Skin epidermis (tissue), 12 donors: ENCODE measurements at regions not wholly inside any gene's neighbourhood (a gene's known extent, or its start where the extent isn't known, plus 50 kb on each side); places are given as distances from the start of the nearest gene placed in this dataset.

Source experiments
- H3K27ac ChIP-seq, 21 experiments: fragments of 200-600 bp; sonication (generic) in 11 of 21; one replicate each; pipeline ENCODE4 v1.5.0; 2020; ENCODE audit warnings: mild to moderate bottlenecking in 3 of 21, inconsistent platforms in 2 of 21, moderate library complexity in 2 of 21
- H3K4me3 ChIP-seq, 7 experiments: fragments of 200-600 bp; sonication (generic) in 2 of 7; one replicate each; pipeline ENCODE4 v1.5.0; 2020; ENCODE audit warnings: inconsistent platforms in 2 of 7, mild to moderate bottlenecking in 2 of 7, moderate library complexity in 1 of 7

- Histone ChIP-seq H3K27ac (no peak overlapping the region), H3K4me3 (no peak overlapping the region)
Observed at GRCh38 chr3:135310317-135310716, 515.3 kb downstream of the EPHB1 start.

- Histone ChIP-seq H3K27ac (no peak overlapping the region), H3K4me3 (no peak overlapping the region)
Observed at GRCh38 chr3:135311699-135312098, 516.6 kb downstream of the EPHB1 start.

GRCh38 chr3:135314237-135314636, 519.2 kb downstream of the EPHB1 start:
- Histone ChIP-seq H3K4me3 (no peak overlapping the region), H3K27ac (no peak overlapping the region)

GRCh38 chr3:135324301-135324700, 529.2 kb downstream of the EPHB1 start:
- no peak overlapping the region for H3K4me3 ChIP-seq
- H3K27ac ChIP-seq: no peak overlapping the region

- Histone ChIP-seq H3K4me3 (no peak overlapping the region), H3K27ac (no peak overlapping the region)
Observed at GRCh38 chr3:135325096-135325495, 530.0 kb downstream of the EPHB1 start.

GRCh38 chr3:135325726-135326235, 530.7 kb downstream of the EPHB1 start:
- no peak overlapping the region for H3K27ac ChIP-seq
- H3K4me3 ChIP-seq: no peak overlapping the region

GRCh38 chr3:135326851-135327250, 531.8 kb downstream of the EPHB1 start:
- Histone ChIP-seq H3K4me3 (no peak overlapping the region), H3K27ac (no peak overlapping the region)

- Histone ChIP-seq H3K27ac (no peak overlapping the region), H3K4me3 (no peak overlapping the region)
Observed at GRCh38 chr3:135328036-135328435, 533.0 kb downstream of the EPHB1 start.

- Histone ChIP-seq H3K4me3 (no peak overlapping the region), H3K27ac (no peak overlapping the region)
Observed at GRCh38 chr3:135329479-135329878, 534.4 kb downstream of the EPHB1 start.

GRCh38 chr3:135337192-135337591, 542.1 kb downstream of the EPHB1 start:
- no peak overlapping the region for H3K4me3 ChIP-seq
- H3K27ac ChIP-seq: no peak overlapping the region

- H3K4me3 ChIP-seq: no peak overlapping the region
- no peak overlapping the region for H3K27ac ChIP-seq
Observed at GRCh38 chr3:135348690-135349089, 553.6 kb downstream of the EPHB1 start.

- H3K27ac ChIP-seq: no peak overlapping the region
- no peak overlapping the region for H3K4me3 ChIP-seq
Observed at GRCh38 chr3:135349254-135349948, 554.3 kb downstream of the EPHB1 start.

GRCh38 chr3:135352213-135352612, 557.2 kb downstream of the EPHB1 start:
- no peak overlapping the region for H3K27ac ChIP-seq
- no peak overlapping the region for H3K4me3 ChIP-seq

- no peak overlapping the region for H3K27ac ChIP-seq
- H3K4me3 ChIP-seq: no peak overlapping the region
Observed at GRCh38 chr3:135362889-135363288, 567.8 kb downstream of the EPHB1 start.

GRCh38 chr3:135364676-135365075, 569.6 kb downstream of the EPHB1 start:
- Histone ChIP-seq H3K4me3 (no peak overlapping the region), H3K27ac (no peak overlapping the region)

- H3K4me3 ChIP-seq: no peak overlapping the region
- no peak overlapping the region for H3K27ac ChIP-seq
Observed at GRCh38 chr3:135366816-135367215, 571.8 kb downstream of the EPHB1 start.

GRCh38 chr3:135368316-135368715, 573.3 kb downstream of the EPHB1 start:
- Histone ChIP-seq H3K4me3 (no peak overlapping the region), H3K27ac (no peak overlapping the region)

GRCh38 chr3:135368781-135369180, 573.7 kb downstream of the EPHB1 start:
- Histone ChIP-seq H3K4me3 (no peak overlapping the region), H3K27ac (no peak overlapping the region)

- no peak overlapping the region for H3K27ac ChIP-seq
- H3K4me3 ChIP-seq: no peak overlapping the region
Observed at GRCh38 chr3:135374571-135374970, 579.5 kb downstream of the EPHB1 start.

- H3K4me3 ChIP-seq: no peak overlapping the region
- H3K27ac ChIP-seq: no peak overlapping the region
Observed at GRCh38 chr3:135382188-135382587, 583.3 kb upstream of the PPP2R3A start.

GRCh38 chr3:135382621-135383020, 582.9 kb upstream of the PPP2R3A start:
- no peak overlapping the region for H3K4me3 ChIP-seq
- no peak overlapping the region for H3K27ac ChIP-seq

- H3K27ac ChIP-seq: no peak overlapping the region
Observed at GRCh38 chr3:135383301-135383700, 582.2 kb upstream of the PPP2R3A start.

More at GRCh38 chr3:135383301-135383700, 582.2 kb upstream of the PPP2R3A start:
- no peak overlapping the region for H3K4me3 ChIP-seq
